GM21619 (cell line): ENCODE measurements at regions not wholly inside any gene's neighbourhood (a gene's known extent, or its start where the extent isn't known, plus 50 kb on each side); places are given as distances from the start of the nearest gene placed in this dataset.

Experiments used
- ATAC-seq: cut with Tn5 transposase; IDR thresholded peaks from one replicate; pipeline ENCODE4 v1.9.1; 2021; ENCODE audit not compliant: unreplicated experiment

DNA sequence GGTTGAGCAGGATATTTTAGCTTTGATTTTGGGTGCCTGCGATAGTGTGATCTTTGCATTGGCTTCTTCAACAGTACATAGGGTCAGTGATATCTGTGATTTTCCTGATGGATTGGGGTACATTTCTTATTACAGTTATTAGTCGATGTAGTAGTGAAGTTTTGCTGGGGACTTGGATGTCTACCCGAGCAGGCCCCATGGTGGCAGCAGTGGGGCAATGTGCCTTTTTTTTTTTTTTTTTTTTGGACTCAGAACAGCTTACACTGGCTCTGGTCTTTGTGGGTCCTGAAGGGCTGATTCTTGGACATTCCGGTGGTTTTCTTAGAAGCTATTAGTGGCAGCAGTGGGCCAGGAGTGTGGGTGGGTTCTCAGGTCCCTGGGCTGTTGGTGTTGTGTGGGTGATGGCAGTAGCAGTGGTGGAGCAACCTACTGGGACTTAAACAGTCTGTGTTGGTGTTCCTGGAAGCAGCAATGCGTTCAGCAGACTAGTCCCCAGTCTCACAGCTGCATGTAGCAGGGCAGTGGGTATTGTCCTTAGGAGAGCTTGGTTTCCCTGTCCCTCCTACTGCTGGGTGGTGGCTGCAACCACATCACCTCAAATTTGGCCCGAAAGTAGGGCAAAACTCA is 53.7 kb upstream of the SLC4A10 start:
- no peak for ATAC-seq

DNA sequence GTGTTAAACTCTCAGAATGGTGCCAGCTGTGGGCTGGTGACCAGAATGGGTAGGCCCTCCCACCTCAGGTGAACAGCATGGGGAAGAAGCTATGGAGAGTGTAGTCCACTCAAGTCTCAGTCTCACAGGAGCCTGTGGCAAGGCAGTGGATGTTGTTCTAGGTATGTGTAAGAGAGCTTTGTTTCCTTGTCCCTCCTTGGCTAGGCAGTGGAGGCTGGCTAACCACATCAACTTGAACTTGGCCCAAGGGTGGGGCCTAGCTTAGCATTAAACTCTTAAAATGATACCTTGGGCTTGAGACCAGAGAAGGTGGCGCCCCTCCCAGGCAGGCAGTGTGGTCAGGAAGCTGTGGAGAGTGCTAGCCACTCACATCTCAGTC is 53.2 kb upstream of the SLC4A10 start:
- no peak for ATAC-seq
